K562 (cell line): ENCODE measurements at regions not wholly inside any gene's neighbourhood (a gene's known extent, or its start where the extent isn't known, plus 50 kb on each side); places are given as distances from the start of the nearest gene placed in this dataset.

Experiments
- HINFP ChIP-seq: fragments of 450-650 bp; conservative IDR thresholded peaks from 2 replicates; pipeline ENCODE4 v1.6.1; 2016; ENCODE audit warnings: missing genetic modification characterization, low read depth, mild to moderate bottlenecking, control low read depth, missing compliant biosample characterization
- HNRNPK ChIP-seq: fragments of 200-400 bp; formaldehyde crosslinking; IDR thresholded peaks from one replicate; pipeline ENCODE4 v1.6.1; 2018; ENCODE audit warnings: mild to moderate bottlenecking, low read depth, low read length; ENCODE audit not compliant: poor library complexity, severe bottlenecking
- NFATC3 ChIP-seq: fragments of 450-650 bp; IDR thresholded peaks from 2 replicates; pipeline ENCODE4 v1.6.1; 2017; ENCODE audit warnings: mild to moderate bottlenecking
- NKRF ChIP-seq: fragments of 450-650 bp; IDR thresholded peaks from 2 replicates; pipeline ENCODE4 v1.6.1; 2016; ENCODE audit warnings: borderline replicate concordance
- PPARD ChIP-seq: fragments of 250-450 bp; sonication (Bioruptor Pico); IDR thresholded peaks from 2 replicates; pipeline ENCODE4 v1.8.0; 2022; ENCODE audit warnings: inconsistent platforms, mild to moderate bottlenecking, moderate library complexity
- RUNX1 ChIP-seq: sonication (generic); IDR thresholded peaks from 2 replicates; pipeline ENCODE4 v1.6.1; 2016; ENCODE audit warnings: antibody characterized with exemption, low read depth
- SMARCC2 ChIP-seq: fragments of 450-650 bp; IDR thresholded peaks from 2 replicates; pipeline ENCODE4 v1.6.1; 2017; ENCODE audit warnings: antibody characterized with exemption, moderate library complexity, mild to moderate bottlenecking, low read depth
- SREBF2 ChIP-seq: sonication (generic); formaldehyde crosslinking; IDR thresholded peaks from 2 replicates; pipeline ENCODE4 v1.4.0; 2020; ENCODE audit warnings: mild to moderate bottlenecking, missing genetic modification reagents
- STAT5A ChIP-seq: IDR thresholded peaks from 2 replicates; pipeline ENCODE4 v1.6.1; 2012; ENCODE audit warnings: low read length, inconsistent platforms, borderline replicate concordance
- TCF3 ChIP-seq: sonication (generic); formaldehyde crosslinking; IDR thresholded peaks from 2 replicates; pipeline ENCODE4 v1.4.0; 2020; ENCODE audit warnings: mild to moderate bottlenecking, missing genetic modification reagents
- TRIM28 ChIP-seq: fragments of 450-650 bp; IDR thresholded peaks from 2 replicates; pipeline ENCODE4 v1.6.1; 2017
- VEZF1 ChIP-seq: fragments of 200-800 bp; sonication (Bioruptor generic); IDR thresholded peaks from 2 replicates; pipeline ENCODE4 v1.6.1; 2017; ENCODE audit warnings: missing genetic modification characterization, missing compliant biosample characterization
- ZNF12 ChIP-seq: sonication (generic); formaldehyde crosslinking; IDR thresholded peaks from 2 replicates; pipeline ENCODE4 v1.4.0; 2020; ENCODE audit warnings: mild to moderate bottlenecking, missing genetic modification reagents
- ZNF431 ChIP-seq: sonication (generic); formaldehyde crosslinking; IDR thresholded peaks from 2 replicates; pipeline ENCODE4 v1.8.0; 2022; ENCODE audit warnings: mild to moderate bottlenecking, missing genetic modification reagents
- TF ChIP-seq, protein P1 (sequence below): sonication (generic); formaldehyde crosslinking; IDR thresholded peaks from 2 replicates; pipeline ENCODE4 v1.8.0; 2022; ENCODE audit warnings: missing genetic modification reagents, mild to moderate bottlenecking, borderline replicate concordance
- TF ChIP-seq, protein P2 (sequence below): sonication (generic); formaldehyde crosslinking; IDR thresholded peaks from 2 replicates; pipeline ENCODE4 v1.8.0; 2023; ENCODE audit warnings: missing genetic modification reagents, mild to moderate bottlenecking, borderline replicate concordance

- TF ChIP-seq TRIM28 (no peak; the same call in 1 of the 2 replicates), SMARCC2 (peak; percentile 66; the same call in 1 of the 2 replicates), PPARD (CRISPR knock-in tag) (no peak), SREBF2 (no peak), ZNF12 (CRISPR knock-in tag) (no peak), HINFP (tag) (no peak), ZNF431 (CRISPR knock-in tag) (no peak), TCF3 (CRISPR knock-in tag) (peak; percentile 92), VEZF1 (CRISPR knock-in tag) (peak; percentile 20; the same call in 1 of the 2 replicates), NFATC3 (no peak), HNRNPK (no peak), RUNX1 (no peak), NKRF (no peak), STAT5A (peak; percentile 72; the same call in 1 of the 2 replicates)
- TF ChIP-seq, protein P1, sequence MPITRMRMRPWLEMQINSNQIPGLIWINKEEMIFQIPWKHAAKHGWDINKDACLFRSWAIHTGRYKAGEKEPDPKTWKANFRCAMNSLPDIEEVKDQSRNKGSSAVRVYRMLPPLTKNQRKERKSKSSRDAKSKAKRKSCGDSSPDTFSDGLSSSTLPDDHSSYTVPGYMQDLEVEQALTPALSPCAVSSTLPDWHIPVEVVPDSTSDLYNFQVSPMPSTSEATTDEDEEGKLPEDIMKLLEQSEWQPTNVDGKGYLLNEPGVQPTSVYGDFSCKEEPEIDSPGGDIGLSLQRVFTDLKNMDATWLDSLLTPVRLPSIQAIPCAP (CRISPR knock-in tag) = no peak
- TF ChIP-seq, protein P2, sequence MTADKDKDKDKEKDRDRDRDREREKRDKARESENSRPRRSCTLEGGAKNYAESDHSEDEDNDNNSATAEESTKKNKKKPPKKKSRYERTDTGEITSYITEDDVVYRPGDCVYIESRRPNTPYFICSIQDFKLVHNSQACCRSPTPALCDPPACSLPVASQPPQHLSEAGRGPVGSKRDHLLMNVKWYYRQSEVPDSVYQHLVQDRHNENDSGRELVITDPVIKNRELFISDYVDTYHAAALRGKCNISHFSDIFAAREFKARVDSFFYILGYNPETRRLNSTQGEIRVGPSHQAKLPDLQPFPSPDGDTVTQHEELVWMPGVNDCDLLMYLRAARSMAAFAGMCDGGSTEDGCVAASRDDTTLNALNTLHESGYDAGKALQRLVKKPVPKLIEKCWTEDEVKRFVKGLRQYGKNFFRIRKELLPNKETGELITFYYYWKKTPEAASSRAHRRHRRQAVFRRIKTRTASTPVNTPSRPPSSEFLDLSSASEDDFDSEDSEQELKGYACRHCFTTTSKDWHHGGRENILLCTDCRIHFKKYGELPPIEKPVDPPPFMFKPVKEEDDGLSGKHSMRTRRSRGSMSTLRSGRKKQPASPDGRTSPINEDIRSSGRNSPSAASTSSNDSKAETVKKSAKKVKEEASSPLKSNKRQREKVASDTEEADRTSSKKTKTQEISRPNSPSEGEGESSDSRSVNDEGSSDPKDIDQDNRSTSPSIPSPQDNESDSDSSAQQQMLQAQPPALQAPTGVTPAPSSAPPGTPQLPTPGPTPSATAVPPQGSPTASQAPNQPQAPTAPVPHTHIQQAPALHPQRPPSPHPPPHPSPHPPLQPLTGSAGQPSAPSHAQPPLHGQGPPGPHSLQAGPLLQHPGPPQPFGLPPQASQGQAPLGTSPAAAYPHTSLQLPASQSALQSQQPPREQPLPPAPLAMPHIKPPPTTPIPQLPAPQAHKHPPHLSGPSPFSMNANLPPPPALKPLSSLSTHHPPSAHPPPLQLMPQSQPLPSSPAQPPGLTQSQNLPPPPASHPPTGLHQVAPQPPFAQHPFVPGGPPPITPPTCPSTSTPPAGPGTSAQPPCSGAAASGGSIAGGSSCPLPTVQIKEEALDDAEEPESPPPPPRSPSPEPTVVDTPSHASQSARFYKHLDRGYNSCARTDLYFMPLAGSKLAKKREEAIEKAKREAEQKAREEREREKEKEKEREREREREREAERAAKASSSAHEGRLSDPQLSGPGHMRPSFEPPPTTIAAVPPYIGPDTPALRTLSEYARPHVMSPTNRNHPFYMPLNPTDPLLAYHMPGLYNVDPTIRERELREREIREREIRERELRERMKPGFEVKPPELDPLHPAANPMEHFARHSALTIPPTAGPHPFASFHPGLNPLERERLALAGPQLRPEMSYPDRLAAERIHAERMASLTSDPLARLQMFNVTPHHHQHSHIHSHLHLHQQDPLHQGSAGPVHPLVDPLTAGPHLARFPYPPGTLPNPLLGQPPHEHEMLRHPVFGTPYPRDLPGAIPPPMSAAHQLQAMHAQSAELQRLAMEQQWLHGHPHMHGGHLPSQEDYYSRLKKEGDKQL = no peak
Observed at GRCh38 chr10:91103384-91104192, 116.9 kb upstream of the PCGF5 start (continued).
